Neural cell (in vitro differentiated cells): ENCODE measurements at regions not wholly inside any gene's neighbourhood (a gene's known extent, or its start where the extent isn't known, plus 50 kb on each side); places are given as distances from the start of the nearest gene placed in this dataset.

Experiments
- H2AFZ ChIP-seq: fragments of 200-600, 300-800 bp; sonication (generic), shearing (Covaris generic); 2 replicates; pipeline ENCODE4 v1.6.0; 2014; ENCODE audit warnings: low read depth, mild to moderate bottlenecking, antibody characterized with exemption, low read length, moderate library complexity
- H3F3A ChIP-seq: fragments of 200-600 bp; shearing (Covaris generic); 2 replicates; pipeline ENCODE4 v1.6.1; 2016; ENCODE audit warnings: mild to moderate bottlenecking, moderate library complexity, mixed read lengths, antibody characterized with exemption, low read length; ENCODE audit not compliant: insufficient read depth, poor library complexity, severe bottlenecking
- H3K27ac ChIP-seq: fragments of 200-600, 300-800 bp; sonication (generic), shearing (Covaris generic); 2 replicates; pipeline ENCODE4 v1.5.1; 2014; ENCODE audit warnings: mild to moderate bottlenecking, low read length, moderate library complexity
- H3K27me3 ChIP-seq: fragments of 300-800, 200-600 bp; sonication (generic), shearing (Covaris generic); 2 replicates; pipeline ENCODE4 v1.6.0; 2014; ENCODE audit warnings: mild to moderate bottlenecking, low read depth, low read length, moderate library complexity; ENCODE audit not compliant: insufficient read depth
- H3K36me3 ChIP-seq: fragments of 300-800, 200-600 bp; sonication (generic), shearing (Covaris generic); 2 replicates; pipeline ENCODE4 v1.5.1; 2014; ENCODE audit warnings: mild to moderate bottlenecking, antibody characterized with exemption, low read length, moderate library complexity; ENCODE audit not compliant: insufficient read depth
- H3K4me2 ChIP-seq: fragments of 300-800, 200-600 bp; sonication (generic), shearing (Covaris generic); 2 replicates; pipeline ENCODE4 v1.6.0; 2014; ENCODE audit warnings: mild to moderate bottlenecking, low read length
- H3K4me3 ChIP-seq: fragments of 300-800, 200-600 bp; sonication (generic), shearing (Covaris generic); 2 replicates; pipeline ENCODE4 v1.5.1; 2014; ENCODE audit warnings: mild to moderate bottlenecking, low read length, moderate library complexity
- H3K79me2 ChIP-seq: fragments of 200-600 bp; shearing (Covaris generic); replicated peaks from 2 replicates; pipeline ENCODE4 v1.6.0; 2014; ENCODE audit warnings: mild to moderate bottlenecking, low read length, moderate library complexity; ENCODE audit not compliant: insufficient read depth
- H3K9ac ChIP-seq: fragments of 300-800, 200-600 bp; sonication (generic), shearing (Covaris generic); 2 replicates; pipeline ENCODE4 v1.6.1; 2016; ENCODE audit warnings: mild to moderate bottlenecking, low read length, mixed read lengths
- H3K9me2 ChIP-seq: fragments of 200-600 bp; shearing (Covaris generic); 2 replicates; pipeline ENCODE4 v1.6.1; 2016; ENCODE audit warnings: mild to moderate bottlenecking, low read length, mixed read lengths; ENCODE audit not compliant: insufficient read depth
- H3K9me3 ChIP-seq: fragments of 200-600, 300-800 bp; sonication (generic), shearing (Covaris generic); 2 replicates; pipeline ENCODE4 v1.6.1; 2016; ENCODE audit warnings: mild to moderate bottlenecking, mixed run types, low read length, moderate library complexity, mixed read lengths
- H4K20me1 ChIP-seq: fragments of 200-600 bp; shearing (Covaris generic); 2 replicates; pipeline ENCODE4 v1.6.1; 2016; ENCODE audit warnings: mild to moderate bottlenecking, mixed run types; ENCODE audit not compliant: insufficient read depth
- CTCF ChIP-seq: fragments of 450-650 bp; IDR thresholded peaks from 2 replicates; pipeline ENCODE4 v1.5.1; 2014; ENCODE audit warnings: antibody characterized with exemption, mild to moderate bottlenecking, moderate library complexity; ENCODE audit not compliant: poor library complexity, severe bottlenecking
- EP300 ChIP-seq: fragments of 450-650 bp; conservative IDR thresholded peaks from 2 replicates; pipeline ENCODE4 v1.6.1; 2014; ENCODE audit warnings: antibody characterized with exemption, mild to moderate bottlenecking, moderate library complexity; ENCODE audit not compliant: poor library complexity, severe bottlenecking
- EZH2 ChIP-seq: fragments of 200-600, 300-800 bp; shearing (Covaris generic), sonication (generic); IDR thresholded peaks from 2 replicates; pipeline ENCODE4 v1.6.1; 2014; ENCODE audit warnings: antibody characterized with exemption, low read length, borderline replicate concordance, mild to moderate bottlenecking; ENCODE audit not compliant: insufficient read depth, poor library complexity, severe bottlenecking
- MXI1 ChIP-seq: fragments of 450-650 bp; conservative IDR thresholded peaks from 2 replicates; pipeline ENCODE4 v1.6.1; 2014; ENCODE audit warnings: antibody characterized with exemption, mild to moderate bottlenecking; ENCODE audit not compliant: poor library complexity, severe bottlenecking
- POLR2AphosphoS5 ChIP-seq: IDR thresholded peaks from 2 replicates; pipeline ENCODE4 v1.6.1; 2012
- RAD21 ChIP-seq: fragments of 450-650 bp; conservative IDR thresholded peaks from 2 replicates; pipeline ENCODE4 v1.6.1; 2014; ENCODE audit warnings: antibody characterized with exemption, mild to moderate bottlenecking, moderate library complexity
- REST ChIP-seq: IDR thresholded peaks from 2 replicates; pipeline ENCODE4 v1.6.1; 2012; ENCODE audit warnings: borderline replicate concordance
- SMC3 ChIP-seq: fragments of 450-650 bp; conservative IDR thresholded peaks from 2 replicates; pipeline ENCODE4 v1.6.1; 2014; ENCODE audit warnings: antibody characterized with exemption, mild to moderate bottlenecking, moderate library complexity; ENCODE audit not compliant: poor library complexity
- TAF1 ChIP-seq: IDR thresholded peaks from 2 replicates; pipeline ENCODE4 v1.6.1; 2012; ENCODE audit warnings: low read depth

- H3K4me3 ChIP-seq = no peak overlapping the region
- no peaks in the 10 kb centered on the region for H3K79me2 ChIP-seq
- H3K27me3 ChIP-seq = no peaks in the 10 kb centered on the region
- TF ChIP-seq SMC3 = no peak
- no peak for TF ChIP-seq CTCF
- TF ChIP-seq RAD21 = no peak
- no peak for TF ChIP-seq EP300
- no peak for TF ChIP-seq REST
- no peak for TF ChIP-seq EZH2
- no peak for TF ChIP-seq MXI1
- TF ChIP-seq TAF1 = no peak
- TF ChIP-seq POLR2AphosphoS5 = no peak
- no peak overlapping the region for H2AFZ ChIP-seq
- no peak overlapping the region for H3K9ac ChIP-seq
- no peak overlapping the region for H3K4me2 ChIP-seq
- H3K9me2 ChIP-seq = no peaks in the 10 kb centered on the region
- H3K36me3 ChIP-seq = no peaks in the 10 kb centered on the region
- H4K20me1 ChIP-seq = no peaks in the 10 kb centered on the region
- no peaks in the 10 kb centered on the region for H3F3A ChIP-seq
- no peak overlapping the region for H3K27ac ChIP-seq
- no peaks in the 10 kb centered on the region for H3K9me3 ChIP-seq
Observed at GRCh38 chr22:48651981-48652538, 1175.6 kb downstream of the BRD1 start.

GRCh38 chr22:48651036-48651890, 1176.4 kb downstream of the BRD1 start:
- no peak overlapping the region for H2AFZ ChIP-seq
- H3K9me3 ChIP-seq = no peaks in the 10 kb centered on the region
- TF ChIP-seq SMC3 (no peak), TAF1 (no peak), REST (no peak), CTCF (no peak), EP300 (no peak), RAD21 (no peak), POLR2AphosphoS5 (no peak), MXI1 (no peak)
- H3K4me3 ChIP-seq = no peak overlapping the region
- no peak overlapping the region for H3K27ac ChIP-seq
- no peaks in the 10 kb centered on the region for H3K27me3 ChIP-seq
- H4K20me1 ChIP-seq = no peaks in the 10 kb centered on the region
- no peaks in the 10 kb centered on the region for H3F3A ChIP-seq
- H3K79me2 ChIP-seq = no peaks in the 10 kb centered on the region
- no peaks in the 10 kb centered on the region for H3K9me2 ChIP-seq
- H3K9ac ChIP-seq = no peak overlapping the region
- no peaks in the 10 kb centered on the region for H3K36me3 ChIP-seq
- H3K4me2 ChIP-seq = no peak overlapping the region
